ENCODE measurements at regions not wholly inside any gene's neighbourhood (a gene's known extent, or its start where the extent isn't known, plus 50 kb on each side); places are given as distances from the start of the nearest gene placed in this dataset.

DNA sequence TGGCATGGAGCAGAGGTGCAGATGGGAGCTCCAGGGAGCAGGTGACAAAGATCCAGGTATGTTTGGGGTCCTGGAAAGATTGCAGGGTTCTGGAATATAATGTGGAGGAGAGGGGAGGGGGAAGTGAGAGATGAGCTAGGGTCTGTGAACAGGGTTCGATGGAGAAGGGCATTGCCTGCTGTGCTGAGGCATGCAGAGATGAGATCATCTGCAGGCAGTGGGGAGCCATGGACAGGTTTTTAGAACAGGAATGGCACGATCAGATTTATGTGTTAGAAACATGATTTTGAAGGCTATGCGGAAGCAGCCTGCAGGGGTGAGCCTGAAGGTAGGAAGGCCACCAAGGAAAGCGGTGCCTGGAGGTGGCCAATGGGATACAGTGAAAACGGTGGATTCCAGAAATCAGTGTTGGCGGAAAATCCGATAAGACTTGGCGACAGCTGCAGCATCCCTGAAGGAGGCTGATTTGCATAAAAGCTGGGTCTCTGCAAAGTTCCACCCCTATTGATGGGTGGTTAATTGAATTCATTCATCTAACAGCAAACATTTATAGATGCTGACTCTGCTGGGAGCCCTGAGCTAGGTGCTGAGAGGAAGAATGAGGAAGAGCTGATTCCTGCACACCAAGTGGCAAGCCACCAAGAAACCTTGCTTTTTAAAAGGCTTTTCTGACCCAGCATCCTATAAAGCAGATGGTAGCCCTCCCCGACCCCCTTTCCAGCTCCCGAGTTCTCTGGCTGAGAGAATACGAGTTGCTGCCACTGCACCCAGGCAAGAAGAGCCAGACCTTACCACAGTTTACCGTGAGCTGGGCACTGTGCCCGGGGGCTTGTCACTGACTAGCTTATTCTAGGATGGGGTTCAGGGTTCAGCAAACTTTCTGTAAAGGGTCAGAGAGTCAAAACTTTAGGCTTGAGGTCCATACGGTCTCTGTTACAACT is 139.2 kb upstream of the SMIM23 start:
- TF ChIP-seq POLR2AphosphoS5 (IDR thresholded peaks at IDR 0.05; ENCODE audit: low read depth) (no peak), SPI1 (IDR thresholded peaks at IDR 0.05; ENCODE audit: borderline replicate concordance, low read depth) (no peak)
- TF ChIP-seq, protein P1, sequence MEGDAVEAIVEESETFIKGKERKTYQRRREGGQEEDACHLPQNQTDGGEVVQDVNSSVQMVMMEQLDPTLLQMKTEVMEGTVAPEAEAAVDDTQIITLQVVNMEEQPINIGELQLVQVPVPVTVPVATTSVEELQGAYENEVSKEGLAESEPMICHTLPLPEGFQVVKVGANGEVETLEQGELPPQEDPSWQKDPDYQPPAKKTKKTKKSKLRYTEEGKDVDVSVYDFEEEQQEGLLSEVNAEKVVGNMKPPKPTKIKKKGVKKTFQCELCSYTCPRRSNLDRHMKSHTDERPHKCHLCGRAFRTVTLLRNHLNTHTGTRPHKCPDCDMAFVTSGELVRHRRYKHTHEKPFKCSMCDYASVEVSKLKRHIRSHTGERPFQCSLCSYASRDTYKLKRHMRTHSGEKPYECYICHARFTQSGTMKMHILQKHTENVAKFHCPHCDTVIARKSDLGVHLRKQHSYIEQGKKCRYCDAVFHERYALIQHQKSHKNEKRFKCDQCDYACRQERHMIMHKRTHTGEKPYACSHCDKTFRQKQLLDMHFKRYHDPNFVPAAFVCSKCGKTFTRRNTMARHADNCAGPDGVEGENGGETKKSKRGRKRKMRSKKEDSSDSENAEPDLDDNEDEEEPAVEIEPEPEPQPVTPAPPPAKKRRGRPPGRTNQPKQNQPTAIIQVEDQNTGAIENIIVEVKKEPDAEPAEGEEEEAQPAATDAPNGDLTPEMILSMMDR (IDR thresholded peaks at IDR 0.05; ENCODE audit: insufficient read depth, low read length), result no peak
- TF ChIP-seq, protein P2, sequence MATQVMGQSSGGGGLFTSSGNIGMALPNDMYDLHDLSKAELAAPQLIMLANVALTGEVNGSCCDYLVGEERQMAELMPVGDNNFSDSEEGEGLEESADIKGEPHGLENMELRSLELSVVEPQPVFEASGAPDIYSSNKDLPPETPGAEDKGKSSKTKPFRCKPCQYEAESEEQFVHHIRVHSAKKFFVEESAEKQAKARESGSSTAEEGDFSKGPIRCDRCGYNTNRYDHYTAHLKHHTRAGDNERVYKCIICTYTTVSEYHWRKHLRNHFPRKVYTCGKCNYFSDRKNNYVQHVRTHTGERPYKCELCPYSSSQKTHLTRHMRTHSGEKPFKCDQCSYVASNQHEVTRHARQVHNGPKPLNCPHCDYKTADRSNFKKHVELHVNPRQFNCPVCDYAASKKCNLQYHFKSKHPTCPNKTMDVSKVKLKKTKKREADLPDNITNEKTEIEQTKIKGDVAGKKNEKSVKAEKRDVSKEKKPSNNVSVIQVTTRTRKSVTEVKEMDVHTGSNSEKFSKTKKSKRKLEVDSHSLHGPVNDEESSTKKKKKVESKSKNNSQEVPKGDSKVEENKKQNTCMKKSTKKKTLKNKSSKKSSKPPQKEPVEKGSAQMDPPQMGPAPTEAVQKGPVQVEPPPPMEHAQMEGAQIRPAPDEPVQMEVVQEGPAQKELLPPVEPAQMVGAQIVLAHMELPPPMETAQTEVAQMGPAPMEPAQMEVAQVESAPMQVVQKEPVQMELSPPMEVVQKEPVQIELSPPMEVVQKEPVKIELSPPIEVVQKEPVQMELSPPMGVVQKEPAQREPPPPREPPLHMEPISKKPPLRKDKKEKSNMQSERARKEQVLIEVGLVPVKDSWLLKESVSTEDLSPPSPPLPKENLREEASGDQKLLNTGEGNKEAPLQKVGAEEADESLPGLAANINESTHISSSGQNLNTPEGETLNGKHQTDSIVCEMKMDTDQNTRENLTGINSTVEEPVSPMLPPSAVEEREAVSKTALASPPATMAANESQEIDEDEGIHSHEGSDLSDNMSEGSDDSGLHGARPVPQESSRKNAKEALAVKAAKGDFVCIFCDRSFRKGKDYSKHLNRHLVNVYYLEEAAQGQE (IDR thresholded peaks at IDR 0.05; ENCODE audit: insufficient replicate concordance, low read depth), result no peak

All from HL-60 (cell line).